GM03348 (cell line): ENCODE measurements at regions not wholly inside any gene's neighbourhood (a gene's known extent, or its start where the extent isn't known, plus 50 kb on each side); places are given as distances from the start of the nearest gene placed in this dataset.

Experiments used
- DNase-seq: peaks from one replicate; pipeline ENCODE4 v3.0.0; 2012; ENCODE audit warnings: low spot score

DNA sequence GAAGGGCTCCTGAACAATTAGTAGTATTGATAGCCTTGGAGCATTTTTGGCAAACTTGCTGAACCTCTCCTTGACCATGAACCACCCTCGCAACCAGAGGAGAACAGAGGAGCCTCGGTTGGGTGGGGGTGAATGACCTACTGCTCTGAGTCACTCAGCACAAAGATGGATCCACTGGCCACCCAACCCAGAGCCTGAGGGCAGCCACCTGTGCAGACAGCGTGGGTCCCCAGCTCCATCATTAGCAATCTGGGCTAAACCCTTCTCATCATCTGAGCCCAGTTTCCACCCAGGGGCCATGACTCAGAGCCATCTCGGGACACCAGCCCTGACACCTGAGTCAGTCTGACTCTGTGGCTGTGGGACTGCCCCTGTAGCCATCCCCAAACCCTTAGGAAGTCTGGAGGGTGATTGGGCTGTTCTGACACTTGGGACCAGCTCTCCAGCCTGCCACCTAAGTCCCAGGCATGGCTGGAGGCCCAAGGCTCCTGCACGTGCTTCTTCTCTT is 171.8 kb upstream of the GPR26 start:
- DNase-seq: no peak

DNA sequence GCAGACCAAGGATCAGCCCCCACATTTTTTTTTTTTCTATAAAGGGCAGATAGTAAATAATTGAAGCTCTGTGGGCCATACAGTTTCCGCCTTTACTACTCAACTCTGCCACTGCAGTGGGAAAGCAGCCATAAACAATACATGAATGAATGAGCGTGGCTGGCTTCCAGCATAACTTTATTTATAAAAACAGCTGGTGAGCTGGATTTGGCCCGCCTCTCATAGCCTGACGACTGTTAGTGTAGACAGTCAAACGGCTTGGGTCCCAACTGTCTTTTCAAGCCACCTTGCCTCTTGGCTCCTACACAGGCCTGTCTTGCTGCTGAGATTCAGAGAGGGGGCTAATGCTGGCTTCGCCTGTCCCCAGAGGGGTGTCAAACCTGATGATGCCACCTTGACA is 169.8 kb upstream of the GPR26 start:
- DNase-seq: no peak

DNA sequence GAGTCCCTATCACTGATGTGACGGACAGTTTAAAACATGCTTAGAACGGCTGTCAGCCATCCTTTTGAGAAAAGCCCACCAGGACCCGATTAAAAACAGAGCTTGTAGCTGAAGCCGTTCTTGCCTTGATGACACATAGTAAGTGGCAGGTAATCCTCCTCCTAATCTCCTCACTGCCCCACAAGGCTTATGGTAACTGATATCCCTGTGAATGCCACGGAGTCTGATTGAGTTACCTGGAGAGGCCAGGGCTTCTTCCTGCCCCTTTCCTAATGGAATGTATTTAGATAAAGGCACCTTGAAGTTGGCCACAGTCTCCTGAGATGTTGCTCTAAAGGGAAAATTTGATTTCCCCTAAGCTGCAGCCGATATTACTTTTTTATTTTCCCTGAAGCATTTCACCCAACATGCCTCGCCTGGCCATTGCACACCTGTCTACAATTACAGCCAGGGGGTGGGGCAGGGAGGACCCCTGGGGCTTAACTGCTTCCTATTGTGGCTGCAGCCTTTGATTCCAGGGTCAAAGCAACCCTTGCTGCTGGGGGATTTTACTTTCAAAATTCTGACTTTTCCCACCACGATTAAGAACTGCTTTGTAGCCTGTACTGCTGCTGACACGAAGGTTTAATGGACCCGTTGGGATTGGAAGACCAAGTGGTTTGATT is 169.0 kb upstream of the GPR26 start:
- DNase-seq: no peak

DNA sequence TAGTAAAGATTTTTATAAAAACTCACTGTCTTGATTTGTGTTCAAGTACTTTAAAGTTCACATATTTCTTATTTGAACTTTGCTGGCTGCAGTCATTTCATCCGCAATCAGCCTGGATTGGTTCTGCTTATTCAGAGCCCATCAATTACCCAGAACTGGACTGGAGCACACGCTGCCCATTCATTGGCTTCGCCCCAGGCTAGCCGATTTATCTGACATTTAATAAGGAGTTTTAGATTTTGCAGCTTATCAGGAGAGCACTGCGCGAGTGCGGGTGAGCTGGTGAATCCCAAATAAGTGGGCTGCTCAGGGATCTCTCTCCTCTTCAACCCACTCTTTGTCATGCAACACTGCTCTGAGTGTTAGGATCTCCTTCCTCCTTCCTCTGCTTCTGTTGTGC is 166.0 kb upstream of the GPR26 start:
- DNase-seq: no peak

DNA sequence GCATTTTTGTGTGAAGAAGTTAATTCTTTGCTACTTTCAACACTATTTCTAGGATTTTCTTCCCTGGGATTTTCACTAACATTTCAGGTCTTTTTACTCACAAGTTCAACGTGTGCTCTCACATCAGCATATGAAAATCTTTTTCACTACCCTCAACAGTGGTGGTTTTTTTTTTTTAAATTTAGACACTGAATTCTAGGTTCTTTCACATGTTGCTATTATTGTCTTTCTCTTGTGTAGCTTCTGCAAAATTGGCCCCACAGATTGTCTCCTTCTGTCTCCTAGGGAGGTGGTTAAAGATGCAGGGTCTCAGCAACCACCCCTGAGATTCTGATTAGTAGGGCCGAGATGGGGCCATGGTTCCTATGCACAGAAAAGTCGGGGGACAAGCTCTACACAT is 165.0 kb upstream of the GPR26 start:
- DNase-seq: no peak

DNA sequence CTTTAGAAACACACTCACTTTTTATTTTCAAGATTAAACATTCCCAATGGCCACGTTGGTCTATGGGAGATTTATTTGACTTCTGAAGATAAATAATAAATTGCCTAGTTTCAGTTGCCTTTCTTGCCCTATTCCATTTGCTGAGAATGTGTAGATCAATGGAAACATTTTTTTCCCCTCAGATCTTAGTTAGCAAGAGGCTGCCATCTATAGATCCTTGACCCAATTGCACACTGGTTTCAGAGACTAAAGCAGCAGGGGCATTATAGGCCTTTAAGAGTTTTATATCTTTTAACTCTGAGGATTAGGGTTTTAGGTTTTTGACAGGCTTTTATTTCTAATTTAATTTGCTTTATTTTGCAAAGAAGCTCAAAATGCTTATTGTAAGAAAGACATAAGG is 163.2 kb upstream of the GPR26 start:
- DNase-seq: no peak

DNA sequence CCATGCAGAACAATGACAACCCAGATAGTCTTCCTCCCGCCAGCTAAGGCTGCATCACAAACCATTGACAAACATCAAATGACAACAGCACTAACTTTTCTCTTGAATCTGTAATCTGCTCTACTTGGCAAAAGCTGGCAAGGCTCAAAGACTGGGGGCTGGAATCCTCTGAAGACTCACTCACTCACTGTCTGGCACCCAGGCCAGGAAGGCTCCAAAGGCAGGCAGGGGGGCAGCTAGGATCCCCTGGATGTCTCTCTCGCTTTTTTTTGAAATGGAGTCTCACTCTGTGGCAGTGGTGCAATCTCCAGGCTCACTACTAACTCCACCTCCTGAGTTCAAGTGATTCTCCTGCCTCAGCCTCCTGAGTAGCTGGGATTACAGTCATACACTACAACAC is 159.7 kb upstream of the GPR26 start:
- no peak for DNase-seq

DNA sequence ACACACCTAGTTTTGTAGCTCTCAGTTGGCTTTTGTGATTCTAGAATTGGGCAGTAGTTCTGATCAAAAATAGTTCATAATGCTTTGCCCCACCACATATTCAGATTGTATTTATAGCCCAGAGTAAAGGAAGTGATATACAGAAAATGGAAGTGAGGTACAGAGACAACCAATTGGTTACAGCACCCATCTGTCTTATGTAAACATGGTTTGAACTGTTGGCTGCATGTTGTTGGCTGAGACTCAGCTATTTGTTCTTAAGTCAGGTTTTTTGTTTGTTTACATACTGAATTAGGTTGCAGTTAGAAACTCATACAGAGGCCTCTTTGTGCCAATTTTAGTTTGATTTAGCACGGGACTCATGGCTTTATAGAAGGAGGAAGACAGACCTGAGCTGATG is 158.9 kb upstream of the GPR26 start:
- DNase-seq: no peak

DNA sequence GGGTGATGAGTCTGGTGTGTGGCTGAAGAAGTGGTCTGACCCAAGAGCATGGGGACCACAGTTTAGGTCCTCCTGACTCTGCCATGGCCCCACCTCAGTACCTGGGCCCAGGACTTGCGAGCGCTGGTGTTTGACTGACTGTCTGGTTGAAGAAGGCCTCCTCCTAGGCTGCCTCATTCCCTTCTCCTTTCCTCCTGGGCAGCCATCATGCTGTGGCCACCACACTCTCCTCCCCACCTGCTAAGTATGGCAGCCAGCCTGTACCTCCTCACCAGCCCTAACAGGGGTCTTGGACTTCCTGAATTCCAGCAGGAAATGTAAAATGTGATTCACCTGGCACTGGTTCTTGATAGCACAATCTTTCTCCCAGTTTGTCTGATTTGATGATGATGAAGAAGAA is 156.8 kb upstream of the GPR26 start:
- no peak for DNase-seq

DNA sequence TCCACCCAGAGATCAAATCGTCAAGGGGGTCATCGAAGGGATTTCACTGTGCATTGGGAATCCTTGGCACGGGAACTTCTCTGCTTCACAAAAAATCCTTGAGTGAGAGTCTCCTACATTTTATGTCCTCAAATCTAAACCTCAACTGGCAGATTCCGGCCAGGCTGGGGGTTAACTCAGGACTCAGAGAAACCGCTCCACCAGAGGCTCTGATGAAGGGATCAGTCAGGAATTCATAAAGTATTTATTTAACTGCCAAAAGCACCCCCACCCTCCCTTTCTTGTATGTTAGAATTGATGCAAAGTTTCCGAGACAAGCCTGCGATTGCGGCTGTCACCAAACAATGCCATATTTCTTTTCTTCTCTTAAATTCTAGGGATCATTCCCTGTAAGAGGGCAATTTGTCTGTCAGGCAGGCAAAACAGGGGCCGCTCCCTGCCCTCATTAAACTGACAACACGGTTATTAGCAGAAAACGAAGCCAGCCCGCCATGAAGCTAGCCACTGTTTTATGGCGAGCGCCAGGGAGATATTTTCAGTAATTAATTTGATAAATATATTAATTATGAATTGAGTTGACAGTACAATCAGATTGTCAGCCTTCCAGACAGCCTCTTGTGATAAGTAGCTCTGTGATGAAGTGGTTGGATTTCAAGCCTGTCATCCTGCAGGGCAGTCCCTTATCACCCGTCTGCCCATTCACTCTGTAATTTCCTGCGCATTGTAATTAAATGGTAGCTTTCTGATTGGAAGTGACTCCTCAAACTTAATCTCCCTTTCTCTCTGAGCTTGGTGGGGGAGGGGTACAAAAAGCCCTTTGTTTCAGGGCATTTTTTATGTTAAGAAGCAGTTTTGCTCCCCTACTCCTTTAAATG is 153.0 kb upstream of the GPR26 start:
- DNase-seq: no peak

DNA sequence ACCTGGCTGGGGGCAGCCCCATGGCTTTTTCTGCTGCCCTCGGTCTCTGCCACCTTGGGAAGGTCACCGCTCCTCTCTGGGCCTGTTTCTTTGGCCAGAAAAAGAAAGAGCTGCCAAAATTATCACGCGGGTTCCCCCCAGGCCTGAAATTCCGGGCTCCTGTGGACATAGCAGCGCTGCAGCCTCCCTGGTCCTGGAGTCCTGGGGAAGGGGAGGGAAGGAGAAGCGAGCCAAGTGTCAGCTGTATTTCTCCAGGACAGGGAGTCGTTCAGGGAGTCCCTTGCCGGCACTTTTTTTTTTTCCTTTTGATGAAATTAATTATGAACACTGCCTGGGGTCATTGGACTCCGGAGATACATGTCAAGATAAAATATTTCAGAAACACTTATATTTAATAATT is 152.3 kb upstream of the GPR26 start:
- DNase-seq: no peak

DNA sequence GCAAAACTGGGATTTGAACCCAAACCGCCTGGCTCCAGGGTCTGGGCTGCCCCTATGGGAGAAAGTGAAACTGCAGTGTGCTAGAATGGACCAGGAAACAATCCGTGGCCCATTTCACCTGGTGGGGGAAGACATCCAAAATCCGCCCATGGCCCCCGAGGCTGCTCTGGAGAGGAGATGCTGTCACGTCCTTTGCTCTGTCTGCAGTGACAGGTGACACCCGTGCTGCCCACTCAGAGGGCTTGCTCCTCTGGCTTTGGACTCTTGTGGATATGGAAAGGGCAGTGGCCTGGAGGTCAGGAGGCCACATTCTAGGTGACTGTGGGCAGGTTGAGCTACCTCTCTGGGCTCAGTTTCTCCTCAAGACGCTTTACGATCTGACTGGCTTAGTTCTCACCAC is 151.2 kb upstream of the GPR26 start:
- no peak for DNase-seq

DNA sequence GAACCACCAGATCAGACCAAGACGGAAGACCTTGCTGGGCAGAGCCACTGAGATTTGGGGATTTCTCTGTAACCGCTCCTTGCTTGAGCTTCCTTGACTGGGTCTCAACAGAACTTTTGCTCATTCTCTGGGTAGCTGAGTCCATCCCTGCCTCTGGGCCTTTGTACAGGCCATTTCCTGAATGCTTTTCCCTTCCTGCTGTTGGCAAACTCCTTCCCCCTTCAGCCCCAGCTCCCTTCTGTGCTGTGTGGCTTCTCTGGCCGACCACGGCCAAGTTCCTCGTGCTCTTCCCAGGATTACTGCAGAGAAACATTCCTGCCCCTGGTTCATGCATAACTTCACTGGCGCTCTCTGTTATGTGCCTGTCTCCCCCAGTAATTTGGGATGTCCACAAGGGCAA is 150.5 kb upstream of the GPR26 start:
- no peak for DNase-seq

DNA sequence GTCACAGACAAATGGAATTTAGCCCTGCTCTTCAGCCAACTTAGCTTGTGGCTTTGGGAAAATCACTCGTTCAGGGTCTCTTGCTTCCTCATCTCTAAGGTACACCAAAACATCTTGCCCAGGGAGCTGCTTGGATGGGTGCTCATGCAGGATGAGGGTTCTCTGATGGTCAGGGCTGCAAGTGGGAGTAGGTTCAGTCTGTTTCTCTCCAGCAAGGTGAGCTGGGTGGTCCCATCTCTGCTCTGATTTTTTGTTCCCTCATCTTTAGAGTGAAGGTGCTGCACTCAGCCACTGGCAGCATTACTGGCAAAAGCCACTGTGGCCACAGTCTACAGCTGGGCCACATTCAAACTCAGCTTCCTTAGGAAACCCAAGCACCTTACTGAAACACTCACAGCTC is 149.9 kb upstream of the GPR26 start:
- no peak for DNase-seq

DNA sequence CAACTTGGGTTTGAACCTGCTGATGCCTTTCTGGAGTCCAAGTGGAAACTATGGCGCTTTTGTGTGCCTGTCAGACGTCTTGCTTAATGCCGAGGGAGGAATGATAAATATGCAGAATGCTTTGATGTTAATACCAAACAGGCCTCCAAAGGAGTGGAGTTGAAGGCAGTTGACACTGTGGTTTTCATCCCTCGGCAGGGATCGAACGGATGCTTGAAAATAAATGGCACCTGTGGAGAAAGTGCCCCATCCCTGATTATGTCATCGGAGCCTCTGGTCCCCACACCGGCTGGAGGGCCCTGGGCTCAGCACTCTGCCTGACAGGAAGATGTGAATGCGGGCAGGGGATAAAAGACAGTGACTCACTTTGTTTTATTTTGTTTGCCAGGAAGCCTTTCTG is 148.7 kb upstream of the GPR26 start:
- no peak for DNase-seq

DNA sequence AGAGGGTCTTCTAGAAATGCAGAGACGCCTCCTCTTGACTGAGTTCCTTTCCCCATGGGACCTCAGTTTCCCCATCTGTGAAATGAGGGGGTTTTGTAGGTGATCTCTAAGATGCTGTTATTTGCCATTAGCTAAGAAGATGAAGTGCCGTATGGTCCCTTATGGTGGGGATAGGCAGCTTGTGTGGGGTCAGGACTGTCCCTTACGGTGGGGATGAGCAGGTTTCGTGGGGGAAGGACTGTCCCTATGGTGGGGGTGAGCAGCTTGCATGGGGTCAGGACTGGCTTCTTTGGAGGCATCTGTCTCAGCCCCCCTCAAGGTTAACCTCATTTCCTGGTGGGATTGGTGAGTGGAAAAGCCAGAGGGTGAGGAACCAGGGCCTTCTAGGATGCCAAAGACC is 148.3 kb upstream of the GPR26 start:
- no peak for DNase-seq

DNA sequence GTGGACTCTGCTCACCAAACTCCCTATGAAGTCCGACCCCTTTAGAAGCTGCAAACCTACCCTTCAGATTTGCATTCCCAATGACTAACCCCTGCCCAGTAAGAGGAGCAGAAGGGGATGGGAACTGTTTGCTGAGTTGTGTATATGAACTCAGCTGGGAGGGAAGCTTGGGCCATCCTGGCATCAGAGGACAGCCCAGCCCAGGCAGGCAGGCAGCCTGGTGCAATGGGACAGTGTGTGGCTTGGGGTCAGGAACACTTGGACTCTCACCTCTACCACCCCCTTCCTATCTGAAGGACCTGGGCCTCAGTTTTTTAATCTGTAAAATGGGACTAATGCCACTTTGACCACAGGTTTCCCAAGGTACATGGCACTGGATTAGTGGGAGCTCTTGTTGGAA is 147.4 kb upstream of the GPR26 start:
- no peak for DNase-seq

DNA sequence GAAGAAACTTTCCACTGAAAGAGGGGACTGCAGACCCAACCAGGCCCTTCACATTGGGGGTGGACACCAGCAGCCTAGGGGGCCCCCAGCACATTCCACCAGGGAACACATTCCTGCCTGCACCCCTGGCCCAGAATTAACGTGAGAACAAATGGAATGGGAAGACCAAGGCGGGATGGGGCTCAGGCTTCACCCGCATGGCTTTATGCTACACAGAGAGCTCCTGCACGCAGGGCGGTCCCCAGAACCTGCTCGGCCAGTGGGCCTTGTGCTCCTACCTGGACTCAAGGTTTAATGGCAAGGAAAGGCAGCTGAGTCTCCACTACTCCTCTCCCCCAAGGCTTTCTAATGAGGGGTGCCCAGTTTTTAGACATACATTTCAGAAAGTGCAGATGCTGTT is 146.3 kb upstream of the GPR26 start:
- DNase-seq: no peak

DNA sequence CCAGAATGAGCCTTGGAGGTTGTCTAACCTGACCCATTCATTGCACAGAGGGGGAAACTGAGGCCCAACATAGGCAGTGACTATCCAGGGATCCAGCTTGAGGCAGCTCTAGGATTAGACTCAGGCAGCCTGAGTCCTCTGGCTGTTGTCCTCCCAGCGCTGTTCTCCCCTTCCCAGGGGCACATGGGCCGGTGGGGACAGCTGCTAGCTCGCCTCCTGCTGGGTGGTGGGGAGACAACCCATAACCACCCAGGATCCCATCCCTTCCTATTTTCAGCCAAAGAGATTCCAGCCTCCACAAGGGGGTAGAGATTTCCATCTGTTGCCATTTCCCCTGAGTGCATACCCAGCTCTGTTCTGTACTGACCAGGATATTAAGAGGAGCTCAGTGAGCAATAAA is 145.1 kb upstream of the GPR26 start:
- no peak for DNase-seq

DNA sequence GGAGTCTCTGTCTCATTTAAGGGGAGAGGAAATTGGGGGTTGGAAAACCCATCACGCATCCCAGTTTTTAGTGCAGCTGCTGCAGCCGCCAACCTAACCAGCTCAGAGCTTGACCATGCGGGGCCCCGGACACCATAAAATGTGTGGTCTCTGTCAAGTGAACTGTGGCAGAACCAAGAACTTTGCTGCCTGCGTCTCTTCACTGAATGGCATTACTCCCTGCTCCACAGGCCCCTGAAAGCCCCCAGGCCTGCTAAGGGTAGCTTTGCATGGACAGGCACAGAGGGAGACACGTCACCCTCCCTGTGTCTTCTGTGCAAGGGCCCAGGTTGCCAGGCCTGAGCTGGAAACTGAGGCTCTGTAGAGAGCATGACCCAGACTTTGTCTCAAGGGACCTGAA is 144.6 kb upstream of the GPR26 start:
- no peak for DNase-seq

DNA sequence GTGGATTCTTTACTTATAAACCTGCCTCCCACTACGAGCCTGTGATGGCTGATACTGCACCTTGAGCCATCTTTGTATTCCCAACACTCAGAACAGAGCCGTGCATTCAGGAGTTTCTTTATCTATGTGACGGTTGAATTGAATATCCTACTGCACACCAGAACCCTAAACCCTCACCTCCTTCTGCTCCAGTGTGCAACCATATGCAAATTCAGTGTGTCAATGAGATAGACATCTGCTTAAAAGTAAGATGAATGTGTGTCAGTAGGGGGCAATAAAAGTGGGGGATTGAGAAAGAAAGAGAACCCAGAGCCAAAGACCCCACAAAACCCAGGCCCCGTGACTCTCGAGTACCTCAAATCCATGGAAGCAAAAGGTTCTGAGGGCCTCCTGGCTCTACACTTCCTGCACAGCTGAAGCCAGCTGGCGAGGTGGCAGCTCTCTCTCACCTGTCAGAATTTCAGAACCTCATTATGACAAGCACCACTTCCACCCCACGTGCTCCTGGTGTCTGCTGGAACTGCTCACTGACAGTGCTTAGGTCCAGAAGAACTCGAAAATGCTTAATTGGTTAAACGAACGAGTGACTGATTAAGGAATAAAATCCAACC is 143.3 kb upstream of the GPR26 start:
- DNase-seq: no peak

DNA sequence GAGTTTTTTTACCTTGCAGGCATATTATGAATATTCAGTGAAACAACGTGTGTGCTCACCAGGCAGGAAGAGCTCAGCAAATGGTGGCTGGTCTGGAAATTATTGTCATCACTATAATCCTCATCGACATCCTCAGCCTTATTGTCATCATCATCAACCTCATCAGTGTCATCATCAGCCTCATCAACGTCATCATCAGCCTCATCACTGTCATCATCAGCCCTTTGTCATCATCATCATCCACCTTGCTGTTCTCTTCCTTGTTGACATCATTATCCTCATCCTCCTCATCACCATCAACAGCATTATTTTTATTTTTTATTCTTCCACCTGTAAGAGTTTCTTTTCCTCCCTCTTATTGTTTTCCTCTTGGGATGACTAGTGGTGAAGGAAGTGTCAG is 142.3 kb upstream of the GPR26 start:
- DNase-seq: no peak

DNA sequence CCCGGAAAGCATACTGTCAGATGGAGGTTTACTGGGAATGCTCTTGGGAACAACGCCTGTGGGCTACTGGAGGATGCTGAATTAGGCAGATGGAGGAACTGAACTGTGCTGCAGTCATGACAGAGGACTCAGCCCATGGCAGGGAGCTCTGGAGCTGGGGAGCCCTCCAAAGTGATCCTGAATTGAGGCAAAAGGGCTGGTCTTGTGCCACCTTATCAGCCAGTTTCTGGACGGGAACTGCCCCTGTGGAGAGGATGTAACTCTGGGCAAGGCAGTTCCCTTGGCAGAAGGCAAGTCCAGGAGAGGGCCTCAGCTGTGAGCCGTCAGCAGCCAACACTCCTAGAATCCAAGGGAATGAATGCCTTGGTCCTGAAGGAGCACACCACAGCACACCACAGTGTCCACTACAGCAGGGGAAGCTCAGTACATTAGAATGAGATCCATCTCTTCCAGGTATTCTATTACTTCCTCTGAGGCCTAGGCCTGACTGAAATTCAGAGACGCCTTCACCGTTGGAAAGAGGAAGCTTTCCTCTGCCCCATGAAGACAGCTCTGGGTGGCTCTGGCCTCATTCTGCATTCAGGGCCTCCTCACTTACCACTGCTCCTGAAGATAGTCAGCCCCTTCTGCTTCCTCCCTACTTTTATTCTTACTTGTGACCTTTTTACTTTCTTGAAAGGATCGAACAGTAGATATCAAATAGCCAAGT is 139.6 kb upstream of the GPR26 start:
- DNase-seq: no peak
